ENCODE measurements at regions not wholly inside any gene's neighbourhood (a gene's known extent, or its start where the extent isn't known, plus 50 kb on each side); places are given as distances from the start of the nearest gene placed in this dataset.
"Not testable (repeated sequence)": the region's sequence is repeated elsewhere in the genome, so short reads cannot be mapped to it uniquely, and the experiment has no call there.

DNA sequence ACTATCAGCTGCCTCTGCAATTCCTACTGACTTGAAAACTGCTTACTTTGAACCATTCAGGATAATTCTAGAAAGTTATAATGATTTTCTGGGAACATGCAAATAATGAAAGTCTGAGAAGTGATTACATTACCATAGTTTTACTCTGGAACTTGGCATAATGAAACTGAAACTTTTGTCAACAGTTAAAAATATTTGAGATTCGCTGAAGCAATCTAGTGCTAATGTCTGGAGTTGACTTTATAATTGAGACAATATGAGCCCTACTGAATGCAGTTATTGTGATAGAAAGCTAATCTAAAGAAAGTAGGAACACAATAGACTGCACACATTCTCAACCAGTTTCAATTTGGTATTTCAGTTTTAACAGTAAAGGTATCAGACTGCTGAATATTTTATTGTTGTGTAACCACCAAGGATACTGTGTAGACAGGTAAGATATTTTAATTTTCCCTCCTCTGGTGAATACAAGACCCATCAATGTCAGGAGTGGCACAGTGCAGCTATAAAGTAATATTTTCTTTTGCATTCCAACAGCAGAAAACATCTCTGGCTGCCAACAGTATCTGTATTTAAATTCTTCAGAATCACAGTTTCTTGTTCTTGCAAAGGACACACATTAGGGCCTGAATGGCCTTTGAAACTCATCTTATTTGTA, 483.5 kb downstream of the ATP23 start:
- no peak overlapping the region for H3K4me3 ChIP-seq
- intact Hi-C loops (cut with DNase I, micrococcal nuclease): no loop called here
- no peaks in the 10 kb centered on the region for H3K36me3 ChIP-seq (ENCODE audit: low read depth)
- ATAC-seq: no peak
- no peak for TF ChIP-seq CTCF (IDR thresholded peaks at IDR 0.05)
- DNase-seq: no peak
- peaks cover 15% of the 10 kb centered on the region for H3K4me1 ChIP-seq (ENCODE audit: low read depth)
- no peaks in the 10 kb centered on the region for H3K9me3 ChIP-seq

- peak; percentile 93 for ATAC-seq
- TF ChIP-seq CTCF (IDR thresholded peaks at IDR 0.05): no peak
Measured at GRCh38 chr12:58425481-58426392, 484.4 kb downstream of the ATP23 start.

DNA sequence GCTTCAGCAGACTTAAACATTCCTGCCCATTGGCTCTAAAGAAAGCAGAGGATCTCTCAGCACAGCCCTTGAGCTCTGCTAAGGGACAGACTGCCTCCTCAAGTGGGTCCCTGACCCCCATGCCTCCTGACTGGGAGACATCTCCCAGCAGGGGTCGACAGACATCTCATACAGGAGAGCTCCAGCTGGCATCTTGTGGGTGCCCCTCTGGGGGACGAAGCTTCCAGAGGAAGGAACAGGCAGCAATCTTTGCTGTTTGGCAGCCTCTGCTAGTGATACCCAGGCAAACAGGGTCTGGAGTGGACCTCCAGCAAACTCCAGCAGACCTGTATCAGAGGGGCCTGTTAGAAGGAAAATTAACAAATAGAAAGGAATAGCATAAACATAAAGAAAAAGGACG, 485.1 kb downstream of the ATP23 start:
- H3K36me3 ChIP-seq (ENCODE audit: low read depth); H3K4me3 ChIP-seq; ATAC-seq; H3K9me3 ChIP-seq; intact Hi-C loops (cut with DNase I, micrococcal nuclease); DNase-seq: not testable (repeated sequence)
- H3K4me1 ChIP-seq (ENCODE audit: low read depth): peaks cover 15% of the 10 kb centered on the region

More at GRCh38 chr12:58425481-58426392, 484.4 kb downstream of the ATP23 start:
- Histone ChIP-seq H3K36me3 (ENCODE audit: low read depth) (no peaks in the 10 kb centered on the region), H3K4me1 (ENCODE audit: low read depth) (peaks cover 15% of the 10 kb centered on the region), H3K9me3 (no peaks in the 10 kb centered on the region), H3K4me3 (no peak overlapping the region)
- DNase-seq: peak; percentile 42 to 67 (median 60)
- intact Hi-C loops (cut with DNase I, micrococcal nuclease): no loop called here

GRCh38 chr12:58433959-58434358, 486.3 kb downstream of the LRIG3 start:
- intact Hi-C loops (cut with DNase I, micrococcal nuclease): no loop called here
- Histone ChIP-seq H3K4me1 (ENCODE audit: low read depth) (no peaks in the 10 kb centered on the region), H3K4me3 (no peak overlapping the region), H3K9me3 (no peaks in the 10 kb centered on the region), H3K36me3 (ENCODE audit: low read depth) (no peaks in the 10 kb centered on the region)
- ATAC-seq: peak; percentile 35
- no peak for TF ChIP-seq CTCF (IDR thresholded peaks at IDR 0.05)
- no peak for DNase-seq

- intact Hi-C loops (cut with DNase I, micrococcal nuclease): no loop called here
Measured at GRCh38 chr12:58434726-58435125, 485.6 kb downstream of the LRIG3 start.

More at GRCh38 chr12:58434726-58435125, 485.6 kb downstream of the LRIG3 start:
- DNase-seq (no peak), ATAC-seq (no peak)
- no peak for TF ChIP-seq CTCF (IDR thresholded peaks at IDR 0.05)
- Histone ChIP-seq H3K4me1 (ENCODE audit: low read depth) (no peaks in the 10 kb centered on the region), H3K36me3 (ENCODE audit: low read depth) (no peaks in the 10 kb centered on the region), H3K9me3 (no peaks in the 10 kb centered on the region), H3K4me3 (no peak overlapping the region)
